HUDEP-2 (cell line): ENCODE measurements at regions not wholly inside any gene's neighbourhood (a gene's known extent, or its start where the extent isn't known, plus 50 kb on each side); places are given as distances from the start of the nearest gene placed in this dataset.

Experiments used
- DNase-seq, 76 experiments: peaks; one replicate each; lab custom pipeline; 2025; ENCODE audit not compliant: unreplicated experiment in 76 of 76; lab: John Stamatoyannopoulos, UW

DNA sequence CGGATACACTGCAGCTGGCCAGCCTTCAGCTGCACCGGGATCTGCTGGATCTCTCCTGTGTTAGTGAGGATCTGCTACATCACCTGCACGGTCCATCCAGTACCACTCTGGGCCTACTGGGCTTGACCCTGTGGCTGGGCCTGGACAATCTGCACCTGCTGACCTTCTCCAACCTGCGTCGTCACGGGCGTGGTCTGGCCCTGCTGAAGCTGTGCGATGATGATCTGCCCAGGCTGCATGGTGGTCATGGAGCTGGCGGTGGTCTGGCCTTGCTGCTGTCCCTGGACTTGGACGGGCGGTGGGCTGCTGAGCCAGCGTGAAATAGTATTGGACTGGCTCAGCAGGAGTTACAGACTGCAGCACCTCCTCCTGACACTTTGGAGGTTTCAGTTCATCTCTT, 137.1 kb upstream of the GAS1 start:
- DNase-seq, result no peak

- no peak for DNase-seq
Observed at GRCh38 chr9:87085073-87085472, 137.8 kb upstream of the GAS1 start.

- no peak for DNase-seq
Observed at GRCh38 chr9:87085521-87085920, 138.2 kb upstream of the GAS1 start.

DNA sequence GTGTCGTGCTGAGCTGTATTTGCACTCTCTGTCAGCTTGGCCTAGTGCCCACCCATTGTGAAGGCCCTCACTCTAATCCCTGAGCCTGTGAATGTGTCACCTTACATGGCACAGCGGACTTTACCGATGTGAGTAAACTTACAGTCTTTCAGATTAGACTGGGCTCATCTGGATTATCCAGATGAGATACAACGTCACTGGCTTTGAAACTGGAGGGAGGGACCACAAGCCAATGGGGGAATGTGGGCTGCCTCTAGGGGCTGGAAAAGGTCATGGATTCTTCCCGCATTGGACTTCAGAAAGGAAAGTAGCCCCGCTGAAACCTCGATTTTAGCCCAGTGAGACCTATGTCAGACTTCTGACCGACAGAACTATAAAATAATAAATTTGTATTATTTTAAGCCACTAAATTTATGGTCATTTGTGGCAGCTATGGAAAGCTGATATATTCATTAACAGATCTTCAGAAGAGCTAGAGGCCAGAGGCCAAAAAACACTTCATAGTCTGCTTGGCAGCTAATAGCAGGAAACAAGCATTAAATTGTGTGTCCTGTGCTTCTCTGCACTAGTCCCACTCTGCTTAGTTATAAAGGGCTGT, 139.0 kb upstream of the GAS1 start:
- no peak for DNase-seq

DNA sequence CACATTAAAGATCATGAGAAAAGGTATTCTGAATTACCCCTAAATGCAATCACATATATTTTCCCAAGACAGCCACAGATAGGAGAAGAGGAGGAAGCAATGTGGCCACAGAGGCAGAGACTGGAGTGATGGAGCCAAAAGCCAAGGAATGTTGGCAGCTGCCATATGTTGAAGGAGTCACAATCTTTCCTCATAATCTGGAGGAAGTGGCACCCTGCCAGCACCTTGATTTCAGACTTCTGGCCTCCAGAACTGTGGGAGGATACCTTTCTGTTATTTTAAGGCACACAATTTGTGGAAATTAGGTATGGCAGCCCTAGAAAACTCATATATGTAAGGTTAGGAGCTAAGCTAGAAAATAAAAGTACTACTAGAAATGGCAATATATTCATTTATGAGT, 139.9 kb upstream of the GAS1 start:
- no peak for DNase-seq

GRCh38 chr9:87088192-87088591, 140.9 kb upstream of the GAS1 start:
- DNase-seq, result no peak

- DNase-seq, result no peak
Observed at GRCh38 chr9:87088621-87089365, 141.5 kb upstream of the GAS1 start.

- no peak for DNase-seq
Observed at GRCh38 chr9:87089506-87089905, 142.2 kb upstream of the GAS1 start.

GRCh38 chr9:87089929-87090328, 142.6 kb upstream of the GAS1 start:
- DNase-seq, result no peak

DNA sequence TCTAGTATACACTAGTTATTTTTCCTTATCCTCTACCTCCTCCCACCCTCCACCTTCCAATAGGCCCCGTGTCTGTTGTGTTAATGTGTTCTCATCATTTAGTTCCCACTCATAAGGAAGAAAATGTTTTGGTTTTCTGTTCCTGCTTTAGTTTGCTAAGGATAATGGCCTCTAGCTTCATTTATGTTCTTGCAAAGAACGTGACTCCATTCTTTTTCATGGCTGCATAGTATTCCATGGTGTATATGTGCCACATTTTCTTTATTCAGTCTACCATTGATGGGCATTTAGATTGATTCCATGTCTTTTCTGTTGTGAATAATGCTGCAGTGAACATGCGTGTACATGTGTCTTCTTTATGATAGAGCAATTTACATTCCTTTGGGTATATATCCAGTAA, 146.5 kb upstream of the GAS1 start:
- no peak for DNase-seq

DNA sequence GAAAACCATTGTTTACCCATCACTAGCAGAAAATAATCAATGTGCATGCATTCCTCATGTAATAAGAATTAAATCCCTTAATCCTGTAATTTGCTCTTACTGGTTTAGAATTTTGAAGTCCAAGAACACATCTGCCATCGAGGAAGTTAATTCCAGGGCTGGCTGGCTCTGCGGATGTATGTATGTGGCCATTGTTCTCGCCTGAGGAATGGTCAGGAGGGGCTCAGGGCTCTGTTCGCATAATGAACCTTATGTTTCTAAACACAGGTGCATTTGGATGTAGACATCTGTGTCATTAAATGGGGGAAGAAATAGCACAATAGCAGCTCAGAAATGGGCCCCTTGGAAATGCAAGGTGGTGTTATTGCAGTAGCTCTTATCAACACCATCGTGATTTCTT, 148.6 kb upstream of the GAS1 start:
- DNase-seq, result no peak

GRCh38 chr9:87096506-87096905, 149.2 kb upstream of the GAS1 start:
- no peak for DNase-seq

DNA sequence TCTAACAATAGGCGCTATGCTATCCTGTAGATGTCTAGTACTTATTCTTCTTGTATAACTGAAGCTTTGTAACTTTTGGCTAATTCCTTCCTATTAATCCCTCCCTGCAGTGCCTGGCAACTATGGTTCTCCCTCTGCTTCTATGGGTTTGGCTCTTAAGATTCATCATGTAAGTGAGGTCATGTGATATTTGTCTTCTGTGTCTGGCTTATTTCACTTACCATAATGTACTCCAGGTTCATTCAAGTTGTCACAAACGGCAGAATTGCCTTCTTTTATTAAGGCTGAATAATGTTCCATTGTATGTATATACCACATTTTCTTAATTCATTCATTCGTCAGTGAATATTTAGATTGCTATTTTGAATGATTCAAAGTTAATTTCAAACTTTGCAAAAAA, 149.9 kb upstream of the GAS1 start:
- DNase-seq, result no peak

- no peak for DNase-seq
Observed at GRCh38 chr9:87099407-87099806, 152.1 kb upstream of the GAS1 start.

DNA sequence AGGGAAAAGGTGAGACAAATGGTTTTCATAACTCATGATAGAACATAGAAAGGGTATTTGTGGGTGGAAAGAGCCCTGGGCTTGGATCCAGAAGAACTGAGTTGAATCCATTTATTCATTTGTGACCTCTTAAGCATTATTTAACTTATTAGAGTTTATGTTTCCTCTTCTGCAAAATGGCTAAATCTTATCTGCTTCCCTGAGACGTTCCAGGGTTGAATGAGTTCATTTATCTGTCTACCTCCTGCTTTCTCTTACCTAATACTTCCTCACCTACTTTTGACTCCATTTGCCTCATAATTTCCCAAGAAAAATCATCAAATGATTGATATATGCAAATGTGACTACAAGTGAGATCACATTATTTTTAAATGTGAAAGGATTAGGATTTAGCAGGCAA, 152.7 kb upstream of the GAS1 start:
- no peak for DNase-seq

GRCh38 chr9:87102126-87102525, 154.8 kb upstream of the GAS1 start:
- no peak for DNase-seq

- DNase-seq, result peak in 2 of 76 experiments; percentile 2 to 3
Observed at GRCh38 chr9:87107072-87107471, 159.8 kb upstream of the GAS1 start.

- DNase-seq, result no peak
Observed at GRCh38 chr9:87108661-87109060, 161.4 kb upstream of the GAS1 start.

- no peak for DNase-seq
Observed at GRCh38 chr9:87109231-87109631, 161.9 kb upstream of the GAS1 start.

- DNase-seq, result no peak
Observed at GRCh38 chr9:87109851-87110250, 162.5 kb upstream of the GAS1 start.

- DNase-seq, result no peak
Observed at GRCh38 chr9:87111010-87111409, 163.7 kb upstream of the GAS1 start.

GRCh38 chr9:87112656-87113055, 165.3 kb upstream of the GAS1 start:
- DNase-seq, result no peak

DNA sequence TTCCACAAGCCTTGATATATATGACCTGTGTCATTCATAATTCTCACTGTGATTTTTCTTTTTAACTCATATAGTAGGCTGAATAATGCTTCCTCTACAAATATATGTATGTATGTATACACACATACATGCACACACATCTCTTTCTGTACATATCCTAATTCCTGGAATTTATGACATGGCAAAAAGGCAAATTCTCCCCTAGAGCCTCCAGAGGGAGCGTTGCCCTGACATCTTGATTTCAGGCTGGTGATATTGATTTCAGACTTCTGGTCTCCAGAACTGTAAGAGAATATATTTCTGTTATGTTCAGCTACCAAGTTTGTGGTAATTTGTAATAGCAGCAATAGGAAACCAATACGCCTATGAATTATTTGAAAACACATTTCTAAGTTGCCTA, 166.6 kb upstream of the GAS1 start:
- no peak for DNase-seq
